HepG2 (cell line): ENCODE measurements at regions not wholly inside any gene's neighbourhood (a gene's known extent, or its start where the extent isn't known, plus 50 kb on each side); places are given as distances from the start of the nearest gene placed in this dataset.

Experiments used
- ATAC-seq: fragments of 200-7000 bp; cut with Tn5 transposase; 3 replicates; pipeline ENCODE4 v1.9.1; 2020; ENCODE audit warnings: mild to moderate bottlenecking, moderate library complexity
- BruUV-seq: library from RNA; stranded (reverse); fragments of 400-500 nt; replicated peaks from 2 replicates; lab custom pipeline; 2021; lab: Mats Ljungman, UMichigan
- CTCF ChIA-PET: fragments of 300-600 bp; formaldehyde crosslinking; extraction: SDS; loops from one replicate; lab custom pipeline; 2021; ENCODE audit warnings: low total read pairs, inconsistent platforms, low intra/inter-chr PET ratio; lab: Yijun Ruan, JAX
- POLR2A ChIA-PET: fragments of 350-600 bp; sonication (Branson Sonifier 250); formaldehyde crosslinking; loops from one replicate; lab custom pipeline; 2020; ENCODE audit warnings: antibody characterized with exemption, inconsistent platforms; lab: Yijun Ruan, JAX
- DNase-seq: peaks from one replicate; pipeline ENCODE4 v3.0.0-alpha.2; 2015; ENCODE audit warnings: low spot score
- FAIRE-seq: peaks from 3 replicates; lab custom pipeline; 2011; peaks lifted over from hg19 to GRCh38; lab: Jason Lieb, UNC
- H2AFZ ChIP-seq: one replicate; pipeline ENCODE4 v1.6.1; 2011; ENCODE audit warnings: low read length, inconsistent platforms
- H3K27ac ChIP-seq: fragments of 300-600 bp; 3 replicates; pipeline ENCODE4 v1.8.0; 2011; ENCODE audit warnings: mixed run types, mild to moderate bottlenecking, mixed read lengths, low read length, inconsistent platforms; ENCODE audit not compliant: insufficient read depth; ENCODE audit errors: extremely low read length
- H3K27me3 ChIP-seq, 2 experiments: fragments of 200-600 bp in 1 of 2; 2 replicates in 1 of 2; 3 replicates in 1 of 2; pipeline versions ENCODE4 v1.6.0 to v1.8.0; 2011; ENCODE audit warnings: low read length in 2 of 2, mild to moderate bottlenecking in 2 of 2, moderate library complexity in 2 of 2, inconsistent platforms in 1 of 2; ENCODE audit not compliant: insufficient read depth in 2 of 2, control insufficient read depth in 1 of 2
- H3K36me3 ChIP-seq, 2 experiments: fragments of 200-600 bp in 1 of 2; replicated peaks in 1 of 2; 2 replicates in 1 of 2; 3 replicates in 1 of 2; pipeline versions ENCODE4 v1.5.1 to v1.8.0; 2011; ENCODE audit warnings: low read length in 2 of 2, inconsistent platforms in 1 of 2; ENCODE audit not compliant: insufficient read depth in 2 of 2, control insufficient read depth in 1 of 2
- H3K4me1 ChIP-seq: 2 replicates; pipeline ENCODE4 v1.5.1; 2012; ENCODE audit warnings: low read length, inconsistent platforms; ENCODE audit not compliant: insufficient read depth
- H3K4me2 ChIP-seq: 2 replicates; pipeline ENCODE4 v1.6.0; 2011; ENCODE audit warnings: low read depth, low read length, inconsistent platforms
- H3K4me3 ChIP-seq, 3 experiments: fragments of 200-600 bp in 1 of 3; sonication (generic), shearing (Covaris generic) in 1 of 3; replicated peaks in 1 of 3; 2 replicates each; pipeline ENCODE4 v1.5.1; 2011 to 2016; ENCODE audit warnings: low read length in 3 of 3, inconsistent platforms in 2 of 3, low read depth in 2 of 3, mild to moderate bottlenecking in 2 of 3, control low read depth in 1 of 3, mixed read lengths in 1 of 3; ENCODE audit not compliant: insufficient read depth in 1 of 3
- H3K79me2 ChIP-seq: one replicate; pipeline ENCODE4 v1.6.1; 2011; ENCODE audit warnings: low read length, inconsistent platforms; ENCODE audit not compliant: insufficient read depth
- H3K9ac ChIP-seq: 2 replicates; pipeline ENCODE4 v1.6.0; 2011; ENCODE audit warnings: mild to moderate bottlenecking, low read depth, low read length, inconsistent platforms; ENCODE audit not compliant: insufficient read depth
- H3K9me3 ChIP-seq: 2 replicates; pipeline ENCODE4 v1.5.1; 2012; ENCODE audit warnings: mild to moderate bottlenecking, low read length
- H4K20me1 ChIP-seq: 2 replicates; pipeline ENCODE4 v1.6.0; 2011; ENCODE audit warnings: inconsistent platforms, mild to moderate bottlenecking, low read length, moderate library complexity; ENCODE audit not compliant: insufficient read depth
- BRF2 ChIP-seq: sonication (generic); formaldehyde crosslinking; IDR thresholded peaks from 2 replicates; pipeline ENCODE4 v1.8.1; 2022; ENCODE audit warnings: mild to moderate bottlenecking, missing genetic modification reagents
- FOXM1 ChIP-seq: sonication (generic); formaldehyde crosslinking; IDR thresholded peaks from 2 replicates; pipeline ENCODE4 v1.5.0; 2020; ENCODE audit warnings: missing genetic modification reagents
- GPN1 ChIP-seq: sonication (generic); formaldehyde crosslinking; IDR thresholded peaks from 2 replicates; pipeline ENCODE4 v1.5.1; 2020; ENCODE audit warnings: missing genetic modification reagents, borderline replicate concordance
- HOXA5 ChIP-seq: sonication (generic); formaldehyde crosslinking; IDR thresholded peaks from 2 replicates; pipeline ENCODE4 v1.4.0; 2020; ENCODE audit warnings: missing genetic modification reagents
- KDM6A ChIP-seq: IDR thresholded peaks from 2 replicates; pipeline ENCODE4 v1.6.1; 2016; ENCODE audit warnings: low read depth
- MAFF ChIP-seq: IDR thresholded peaks from 2 replicates; pipeline ENCODE4 v1.6.1; 2011; ENCODE audit warnings: low read depth, low read length, improper control_type of control experiment
- MIER3 ChIP-seq: IDR thresholded peaks from 2 replicates; pipeline ENCODE4 v1.6.1; 2016; ENCODE audit warnings: missing compliant biosample characterization, borderline replicate concordance
- ZBTB7B ChIP-seq: sonication (generic); formaldehyde crosslinking; IDR thresholded peaks from 2 replicates; pipeline ENCODE4 v1.4.0; 2020; ENCODE audit warnings: missing genetic modification reagents
- ZMAT3 ChIP-seq: sonication (generic); formaldehyde crosslinking; conservative IDR thresholded peaks from 2 replicates; pipeline ENCODE4 v1.7.0; 2021; ENCODE audit warnings: missing genetic modification reagents
- ZNF234 ChIP-seq: sonication (generic); formaldehyde crosslinking; conservative IDR thresholded peaks from 2 replicates; pipeline ENCODE4 v1.5.1; 2020; ENCODE audit warnings: mild to moderate bottlenecking, missing genetic modification reagents
- ZNF549 ChIP-seq: sonication (generic); formaldehyde crosslinking; IDR thresholded peaks from 2 replicates; pipeline ENCODE4 v1.5.0; 2020; ENCODE audit warnings: missing genetic modification reagents
- ZNF550 ChIP-seq: sonication (generic); formaldehyde crosslinking; IDR thresholded peaks from 2 replicates; pipeline ENCODE4 v1.4.0; 2020; ENCODE audit warnings: mild to moderate bottlenecking, missing genetic modification reagents, borderline replicate concordance
- ZNF646 ChIP-seq: sonication (generic); formaldehyde crosslinking; IDR thresholded peaks from 2 replicates; pipeline ENCODE4 v1.9.0; 2021; ENCODE audit warnings: mild to moderate bottlenecking, missing genetic modification reagents
- ZNF841 ChIP-seq: sonication (generic); formaldehyde crosslinking; IDR thresholded peaks from 2 replicates; pipeline ENCODE4 v1.8.1; 2023; ENCODE audit warnings: missing genetic modification reagents, borderline replicate concordance
- WGBS: methylation state at CpG from one replicate; pipeline ENCODE4 v1.1.6; 2017; ENCODE audit warnings: low lambda C conversion rate; 5-methylcytosine and 5-hydroxymethylcytosine counted together
- in situ Hi-C: cut with HindIII; loops from 2 replicates; pipeline ENCODE4 v1.10.0; 2017; ENCODE audit warnings: low pct_unique_long_range_greater_than_20kb; ENCODE audit not compliant: extremely low pct_ligation_motif_present
- intact Hi-C: fragments of 100-400 bp; cut with micrococcal nuclease; formaldehyde crosslinking; loops from one replicate; pipeline ENCODE4 v1.10.0; 2022; ENCODE audit not compliant: unreplicated experiment

- TF ChIP-seq MAFF, result peak; percentile 56; the same call in 1 of the 2 replicates
- TF ChIP-seq FOXM1 (CRISPR knock-in tag), result no peak
These were observed 2563.6 kb downstream of the PCDH7 start (continued) for GRCh38 chr4:33283818-33284217.

GRCh38 chr4:33296876-33297455 is 2576.8 kb downstream of the PCDH7 start:
- WGBS, result 2% methylated on average over 3 of the region's 3 CpGs
- in situ Hi-C loops, result no loop called here
- intact Hi-C loops, result no loop called here
- no peak for DNase-seq
- H3K27me3 ChIP-seq, result no peaks in the 10 kb centered on the region
- BruUV-seq, result no TSS peak
- no peak overlapping the region for H2AFZ ChIP-seq
- no peaks in the 10 kb centered on the region for H3K79me2 ChIP-seq
- H3K9ac ChIP-seq, result no peak overlapping the region
- TF ChIP-seq ZNF234 (CRISPR knock-in tag), result no peak
- no peak for TF ChIP-seq ZNF841 (CRISPR knock-in tag)
- no peak for TF ChIP-seq ZNF646 (CRISPR knock-in tag)
- no peak for TF ChIP-seq GPN1 (CRISPR knock-in tag)
- no peak for TF ChIP-seq ZNF550 (CRISPR knock-in tag)
- TF ChIP-seq BRF2 (CRISPR knock-in tag), result no peak
- no peak for TF ChIP-seq ZNF549 (CRISPR knock-in tag)
- TF ChIP-seq ZMAT3, result no peak
- no peak for TF ChIP-seq MIER3 (CRISPR knock-in tag)
- TF ChIP-seq KDM6A (CRISPR knock-in tag), result no peak
- no peak for TF ChIP-seq ZBTB7B (CRISPR knock-in tag)
- TF ChIP-seq HOXA5 (CRISPR knock-in tag), result no peak
- no peak for ATAC-seq
- H4K20me1 ChIP-seq, result no peaks in the 10 kb centered on the region
- no peak overlapping the region for H3K27ac ChIP-seq
- H3K9me3 ChIP-seq, result peaks cover 22% of the 10 kb centered on the region
- no peaks in the 10 kb centered on the region for H3K36me3 ChIP-seq
- no peaks in the 10 kb centered on the region for H3K4me1 ChIP-seq
- ChIA-PET POLR2A (no interaction called here), CTCF (no interaction called here)
- no peak overlapping the region for H3K4me2 ChIP-seq
- no peak for FAIRE-seq
- H3K4me3 ChIP-seq, result no peak overlapping the region
